H9 (cell line): ENCODE measurements at regions not wholly inside any gene's neighbourhood (a gene's known extent, or its start where the extent isn't known, plus 50 kb on each side); places are given as distances from the start of the nearest gene placed in this dataset.

Source experiments
- DNase-seq: peaks from one replicate; pipeline ENCODE4 v3.0.0-alpha.2; 2017
- H2AFZ ChIP-seq: one replicate; pipeline ENCODE4 v1.6.1; 2013; ENCODE audit warnings: mild to moderate bottlenecking, low read length, control low read depth, moderate library complexity
- H2AK5ac ChIP-seq: 2 replicates; pipeline ENCODE4 v1.6.1; 2013; ENCODE audit warnings: low read length, control low read depth, mixed read lengths; ENCODE audit not compliant: insufficient read length
- H2BK120ac ChIP-seq: one replicate; pipeline ENCODE4 v1.6.1; 2013; ENCODE audit warnings: low read depth, mild to moderate bottlenecking, low read length, control low read depth, inconsistent platforms; ENCODE audit not compliant: poor library complexity, severe bottlenecking
- H2BK12ac ChIP-seq: 2 replicates; pipeline ENCODE4 v1.6.1; 2013; ENCODE audit warnings: low read length, control low read depth, mixed read lengths, low read depth; ENCODE audit not compliant: insufficient read length
- H2BK15ac ChIP-seq: 2 replicates; pipeline ENCODE4 v1.6.1; 2013; ENCODE audit warnings: low read depth, low read length, control low read depth
- H2BK20ac ChIP-seq: one replicate; pipeline ENCODE4 v1.6.1; 2013; ENCODE audit warnings: low read depth, mild to moderate bottlenecking, low read length, control low read depth, inconsistent platforms; ENCODE audit not compliant: poor library complexity, severe bottlenecking
- H2BK5ac ChIP-seq: 2 replicates; pipeline ENCODE4 v1.6.1; 2013; ENCODE audit warnings: low read length, control low read depth, mixed read lengths; ENCODE audit not compliant: insufficient read length
- H3K14ac ChIP-seq: 2 replicates; pipeline ENCODE4 v1.6.1; 2013; ENCODE audit warnings: low read length, control low read depth; ENCODE audit not compliant: insufficient read depth
- H3K18ac ChIP-seq: 2 replicates; pipeline ENCODE4 v1.6.1; 2013; ENCODE audit warnings: low read depth, mild to moderate bottlenecking, mixed read lengths, low read length, control low read depth; ENCODE audit not compliant: insufficient read length
- H3K23ac ChIP-seq: 2 replicates; pipeline ENCODE4 v1.6.1; 2013; ENCODE audit warnings: low read length, control low read depth, mixed read lengths, low read depth; ENCODE audit not compliant: insufficient read length
- H3K23me2 ChIP-seq: 2 replicates; pipeline ENCODE4 v1.6.1; 2013; ENCODE audit warnings: low read depth, mild to moderate bottlenecking, mixed read lengths, low read length, control low read depth; ENCODE audit not compliant: insufficient read length, poor library complexity, severe bottlenecking
- H3K27ac ChIP-seq: 2 replicates; pipeline ENCODE4 v1.5.1; 2013; ENCODE audit warnings: low read length, control low read depth, mixed read lengths, low read depth; ENCODE audit not compliant: insufficient read length
- H3K27me3 ChIP-seq: 2 replicates; pipeline ENCODE4 v1.6.1; 2013; ENCODE audit warnings: low read length, control low read depth, inconsistent platforms; ENCODE audit not compliant: insufficient read depth
- H3K4ac ChIP-seq: 2 replicates; pipeline ENCODE4 v1.6.1; 2013; ENCODE audit warnings: low read depth, mild to moderate bottlenecking, control low read depth, inconsistent platforms, low read length, moderate library complexity
- H3K4me1 ChIP-seq: 2 replicates; pipeline ENCODE4 v1.6.1; 2013; ENCODE audit warnings: low read length, control low read depth, inconsistent platforms; ENCODE audit not compliant: insufficient read depth
- H3K4me2 ChIP-seq: 2 replicates; pipeline ENCODE4 v1.6.1; 2013; ENCODE audit warnings: low read length, control low read depth, mixed read lengths; ENCODE audit not compliant: insufficient read length, insufficient read depth
- H3K56ac ChIP-seq: 2 replicates; pipeline ENCODE4 v1.6.1; 2013; ENCODE audit warnings: low read depth, mild to moderate bottlenecking, mixed read lengths, low read length, control low read depth; ENCODE audit not compliant: insufficient read length
- H3K79me1 ChIP-seq: 2 replicates; pipeline ENCODE4 v1.6.1; 2013; ENCODE audit warnings: low read depth, mild to moderate bottlenecking, moderate library complexity, low read length, control low read depth, inconsistent platforms; ENCODE audit not compliant: insufficient read depth, poor library complexity, severe bottlenecking
- H3K79me2 ChIP-seq: 2 replicates; pipeline ENCODE4 v1.6.1; 2013; ENCODE audit warnings: low read length, control low read depth, inconsistent platforms; ENCODE audit not compliant: insufficient read depth
- H3K9ac ChIP-seq: 2 replicates; pipeline ENCODE4 v1.6.1; 2013; ENCODE audit warnings: low read length, control low read depth, mixed read lengths; ENCODE audit not compliant: insufficient read length; ENCODE audit errors: extremely low read depth
- H3K9me3 ChIP-seq: one replicate; pipeline ENCODE4 v1.6.1; 2013; ENCODE audit warnings: low read depth, low read length, inconsistent platforms; ENCODE audit not compliant: control insufficient read depth
- H3T11ph ChIP-seq: one replicate; pipeline ENCODE4 v1.6.1; 2013; ENCODE audit warnings: mild to moderate bottlenecking, low read length, control low read depth, inconsistent platforms
- H4K20me1 ChIP-seq: one replicate; pipeline ENCODE4 v1.6.1; 2013; ENCODE audit not compliant: control insufficient read depth, insufficient read length, insufficient read depth
- H4K5ac ChIP-seq: 2 replicates; pipeline ENCODE4 v1.6.1; 2013; ENCODE audit warnings: low read depth, mild to moderate bottlenecking, mixed read lengths, low read length, control low read depth; ENCODE audit not compliant: insufficient read length
- H4K8ac ChIP-seq: replicated peaks from 2 replicates; pipeline ENCODE4 v1.6.1; 2013; ENCODE audit warnings: low read length, control low read depth, mixed read lengths, low read depth; ENCODE audit not compliant: insufficient read length
- H4K91ac ChIP-seq: 2 replicates; pipeline ENCODE4 v1.6.1; 2013; ENCODE audit warnings: low read depth, mild to moderate bottlenecking, moderate library complexity, mixed read lengths, low read length, control low read depth; ENCODE audit not compliant: insufficient read length
- H3K27ac Mint-ChIP-seq, 3 experiments: 2 replicates in 2 of 3; 3 replicates in 1 of 3; pipeline ENCODE4 v1.8.0; 2020 to 2021; ENCODE audit warnings: mixed read lengths in 3 of 3, mild to moderate bottlenecking in 1 of 3, moderate library complexity in 1 of 3
- H3K27me3 Mint-ChIP-seq: 2 replicates; pipeline ENCODE4 v1.8.0; 2021; ENCODE audit warnings: low read depth, mild to moderate bottlenecking, moderate library complexity, mixed read lengths
- H3K36me3 Mint-ChIP-seq, 3 experiments: 2 replicates in 2 of 3; 3 replicates in 1 of 3; pipeline ENCODE4 v1.8.0; 2020 to 2021; ENCODE audit warnings: low read depth in 3 of 3, mixed read lengths in 3 of 3; ENCODE audit not compliant: insufficient read depth in 1 of 3
- H3K4me1 Mint-ChIP-seq, 2 experiments: 2 replicates each; pipeline ENCODE4 v1.8.0; 2020; ENCODE audit warnings: mixed read lengths in 2 of 2
- H3K4me3 Mint-ChIP-seq, 2 experiments: 2 replicates in 1 of 2; 3 replicates in 1 of 2; pipeline ENCODE4 v1.8.0; 2020 to 2021; ENCODE audit warnings: mild to moderate bottlenecking in 2 of 2, mixed read lengths in 2 of 2, moderate library complexity in 1 of 2
- H3K9me3 Mint-ChIP-seq, 2 experiments: 2 replicates in 1 of 2; 3 replicates in 1 of 2; pipeline ENCODE4 v1.8.0; 2020; ENCODE audit warnings: mild to moderate bottlenecking in 2 of 2, mixed read lengths in 2 of 2, moderate library complexity in 1 of 2
- WGBS: extraction: QIAGEN DNeasy Blood & Tissue Kit; methylation state at CpG from one replicate; pipeline ENCODE4 v1.1.7; 2013; ENCODE audit warnings: missing lambda C conversion rate, low lambda C conversion rate, mixed read lengths; ENCODE audit not compliant: insufficient read length; ENCODE audit errors: extremely low coverage; 5-methylcytosine and 5-hydroxymethylcytosine counted together
- TF ChIP-seq, protein P1 (sequence below): fragments of 200-600 bp; sonication (generic); conservative IDR thresholded peaks from 3 replicates; pipeline ENCODE4 v1.8.0; 2021; ENCODE audit warnings: antibody characterized with exemption, mild to moderate bottlenecking

DNA sequence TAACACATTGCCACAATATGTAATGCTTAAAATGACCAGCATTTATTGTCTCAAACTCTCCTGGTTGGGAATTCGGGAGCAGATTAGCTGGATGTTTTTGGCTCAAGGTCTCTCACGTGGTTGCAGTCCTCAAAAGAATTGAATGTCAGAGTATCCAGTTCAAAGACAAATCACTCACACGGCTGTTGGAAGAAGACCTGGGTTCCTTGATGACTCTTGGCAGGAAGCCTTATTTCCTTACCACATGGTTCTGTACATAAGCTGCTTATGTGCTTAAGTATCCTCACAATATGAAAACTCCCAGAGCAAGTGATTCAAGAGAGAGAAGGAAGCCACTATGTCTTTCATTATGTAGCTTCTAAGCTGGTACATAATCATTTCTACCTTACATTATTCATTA lies 230.3 kb upstream of the PTPRD start:
- no peak overlapping the region for H3K14ac ChIP-seq
- DNase-seq, result no peak
- H2BK5ac ChIP-seq, result no peak overlapping the region
- no peak overlapping the region for H2BK15ac ChIP-seq
- no peaks in the 10 kb centered on the region for H4K20me1 ChIP-seq
- no peak overlapping the region for H3K18ac ChIP-seq
- Mint-ChIP-seq H3K4me1 (no peaks in the 10 kb centered on the region), H3K9me3 (peaks cover 0 to 4% of the 10 kb centered on the region in 2 experiments; a peak in 2 of 5 replicates), H3K27ac (no peak overlapping the region), H3K4me3 (no peak overlapping the region), H3K36me3 (no peaks in the 10 kb centered on the region), H3K27me3 (no peaks in the 10 kb centered on the region)
- H2AK5ac ChIP-seq, result no peak overlapping the region
- no peaks in the 10 kb centered on the region for H3K27me3 ChIP-seq
- TF ChIP-seq, protein P1, sequence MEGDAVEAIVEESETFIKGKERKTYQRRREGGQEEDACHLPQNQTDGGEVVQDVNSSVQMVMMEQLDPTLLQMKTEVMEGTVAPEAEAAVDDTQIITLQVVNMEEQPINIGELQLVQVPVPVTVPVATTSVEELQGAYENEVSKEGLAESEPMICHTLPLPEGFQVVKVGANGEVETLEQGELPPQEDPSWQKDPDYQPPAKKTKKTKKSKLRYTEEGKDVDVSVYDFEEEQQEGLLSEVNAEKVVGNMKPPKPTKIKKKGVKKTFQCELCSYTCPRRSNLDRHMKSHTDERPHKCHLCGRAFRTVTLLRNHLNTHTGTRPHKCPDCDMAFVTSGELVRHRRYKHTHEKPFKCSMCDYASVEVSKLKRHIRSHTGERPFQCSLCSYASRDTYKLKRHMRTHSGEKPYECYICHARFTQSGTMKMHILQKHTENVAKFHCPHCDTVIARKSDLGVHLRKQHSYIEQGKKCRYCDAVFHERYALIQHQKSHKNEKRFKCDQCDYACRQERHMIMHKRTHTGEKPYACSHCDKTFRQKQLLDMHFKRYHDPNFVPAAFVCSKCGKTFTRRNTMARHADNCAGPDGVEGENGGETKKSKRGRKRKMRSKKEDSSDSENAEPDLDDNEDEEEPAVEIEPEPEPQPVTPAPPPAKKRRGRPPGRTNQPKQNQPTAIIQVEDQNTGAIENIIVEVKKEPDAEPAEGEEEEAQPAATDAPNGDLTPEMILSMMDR, result no peak
- no peaks in the 10 kb centered on the region for H3K79me2 ChIP-seq
- no peak overlapping the region for H3K56ac ChIP-seq
- no peak overlapping the region for H3T11ph ChIP-seq
- H4K91ac ChIP-seq, result no peak overlapping the region
- H4K8ac ChIP-seq, result no peak overlapping the region
- no peak overlapping the region for H3K27ac ChIP-seq
- H3K23ac ChIP-seq, result no peak overlapping the region
- H3K23me2 ChIP-seq, result no peaks in the 10 kb centered on the region
- H2AFZ ChIP-seq, result no peak overlapping the region
- no peak overlapping the region for H2BK20ac ChIP-seq
- no peak overlapping the region for H3K4me2 ChIP-seq
- H2BK120ac ChIP-seq, result no peak overlapping the region
- no peaks in the 10 kb centered on the region for H3K79me1 ChIP-seq
- no peaks in the 10 kb centered on the region for H3K9me3 ChIP-seq
- no peak overlapping the region for H3K4ac ChIP-seq
- no CpG with 5 or more reads among the region's 3 CpGs for WGBS
- no peak overlapping the region for H4K5ac ChIP-seq
- H3K4me1 ChIP-seq, result no peaks in the 10 kb centered on the region
- H2BK12ac ChIP-seq, result no peak overlapping the region
- H3K9ac ChIP-seq, result no peak overlapping the region
